DND-41 (cell line): ENCODE measurements at regions not wholly inside any gene's neighbourhood (a gene's known extent, or its start where the extent isn't known, plus 50 kb on each side); places are given as distances from the start of the nearest gene placed in this dataset.

Experiments used
- ATAC-seq: fragments of 200-7000 bp; cut with Tn5 transposase; 3 replicates; pipeline ENCODE4 v1.9.1; 2021; ENCODE audit warnings: low read depth; ENCODE audit not compliant: insufficient read depth
- DNase-seq: peaks from one replicate; pipeline ENCODE4 v3.0.0-alpha.2; 2020
- H2AFZ ChIP-seq: 2 replicates; pipeline ENCODE4 v1.6.0; 2012; ENCODE audit warnings: low read depth, low read length
- H3K27ac ChIP-seq: 2 replicates; pipeline ENCODE4 v1.5.1; 2012; ENCODE audit warnings: low read length, inconsistent platforms
- H3K27me3 ChIP-seq: fragments of 200-600 bp; sonication (generic); 2 replicates; pipeline ENCODE4 v1.6.0; 2012; ENCODE audit warnings: low read length, mild to moderate bottlenecking, inconsistent platforms; ENCODE audit not compliant: insufficient read depth, poor library complexity
- H3K36me3 ChIP-seq: 2 replicates; pipeline ENCODE4 v1.5.1; 2012; ENCODE audit warnings: low read length, inconsistent platforms; ENCODE audit not compliant: insufficient read depth
- H3K4me1 ChIP-seq: 2 replicates; pipeline ENCODE4 v1.5.1; 2012; ENCODE audit warnings: mild to moderate bottlenecking, low read length; ENCODE audit not compliant: insufficient read depth
- H3K4me2 ChIP-seq: 2 replicates; pipeline ENCODE4 v1.6.0; 2012; ENCODE audit warnings: mild to moderate bottlenecking, moderate library complexity, low read length, inconsistent platforms; ENCODE audit not compliant: insufficient read depth
- H3K4me3 ChIP-seq, 2 experiments: fragments of 200-600 bp in 1 of 2; shearing (Covaris generic) in 1 of 2; 2 replicates each; pipeline ENCODE4 v1.5.1; 2012 to 2016; ENCODE audit warnings: inconsistent platforms in 2 of 2, low read length in 2 of 2, mild to moderate bottlenecking in 2 of 2, low read depth in 1 of 2, moderate library complexity in 1 of 2
- H3K79me2 ChIP-seq: 2 replicates; pipeline ENCODE4 v1.6.0; 2012; ENCODE audit warnings: low read length, inconsistent platforms; ENCODE audit not compliant: insufficient read depth
- H3K9ac ChIP-seq: 2 replicates; pipeline ENCODE4 v1.6.0; 2012; ENCODE audit warnings: low read depth, mild to moderate bottlenecking, inconsistent platforms, low read length, moderate library complexity
- H3K9me3 ChIP-seq: 2 replicates; pipeline ENCODE4 v1.5.1; 2012; ENCODE audit warnings: low read length, moderate library complexity, mild to moderate bottlenecking, inconsistent platforms; ENCODE audit not compliant: insufficient read depth, severe bottlenecking
- H4K20me1 ChIP-seq: 2 replicates; pipeline ENCODE4 v1.6.0; 2012; ENCODE audit warnings: low read length; ENCODE audit not compliant: insufficient read depth
- CTCF ChIP-seq: IDR thresholded peaks from 2 replicates; pipeline ENCODE4 v1.5.1; 2012; ENCODE audit warnings: borderline replicate concordance, low read length, moderate library complexity, mild to moderate bottlenecking; ENCODE audit not compliant: poor library complexity, severe bottlenecking; ENCODE audit errors: extremely low read depth
- EZH2 ChIP-seq: IDR thresholded peaks from 3 replicates; pipeline ENCODE4 v1.6.1; 2012; ENCODE audit warnings: borderline replicate concordance, low read depth, mild to moderate bottlenecking, moderate library complexity, low read length, inconsistent platforms; ENCODE audit not compliant: severe bottlenecking

DNA sequence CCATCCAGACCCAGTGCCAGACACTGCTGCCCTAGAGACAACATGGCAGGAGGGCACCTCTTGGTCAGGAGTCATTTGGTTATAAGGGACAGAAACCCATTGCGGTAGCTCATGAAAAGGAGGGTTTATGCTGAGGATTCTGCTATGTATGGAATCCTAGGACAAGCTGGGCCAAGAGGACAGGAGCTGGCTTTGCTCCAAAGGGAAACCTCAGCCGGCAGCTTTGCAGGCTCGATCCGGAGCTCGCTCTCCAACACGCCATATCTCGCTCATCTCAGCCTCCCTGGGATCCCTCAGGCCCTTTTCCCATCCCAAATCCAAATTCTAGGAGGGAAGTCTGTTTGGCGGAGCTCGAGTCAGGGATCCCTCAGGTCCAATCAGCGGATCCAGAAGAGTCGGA is 345.7 kb downstream of the GLRX3 start:
- no peaks in the 10 kb centered on the region for H3K36me3 ChIP-seq
- no peak for ATAC-seq
- no peaks in the 10 kb centered on the region for H3K4me1 ChIP-seq

GRCh38 chr10:130483691-130484467 is 347.7 kb downstream of the GLRX3 start:
- Histone ChIP-seq H3K27ac (no peak overlapping the region), H2AFZ (no peak overlapping the region), H3K27me3 (no peaks in the 10 kb centered on the region), H3K9me3 (no peaks in the 10 kb centered on the region), H3K36me3 (no peaks in the 10 kb centered on the region), H3K4me2 (no peak overlapping the region), H3K4me1 (no peaks in the 10 kb centered on the region), H4K20me1 (no peaks in the 10 kb centered on the region), H3K4me3 (no peak overlapping the region), H3K79me2 (no peaks in the 10 kb centered on the region), H3K9ac (no peak overlapping the region)
- TF ChIP-seq CTCF (no peak), EZH2 (no peak)
- ATAC-seq (no peak), DNase-seq (no peak)

More for the DNA sequence above, 345.7 kb downstream of the GLRX3 start:
- H3K4me2 ChIP-seq, result no peak overlapping the region
- H3K4me3 ChIP-seq, result no peak overlapping the region
- H3K9me3 ChIP-seq, result no peaks in the 10 kb centered on the region
- H4K20me1 ChIP-seq, result no peaks in the 10 kb centered on the region
- no peak overlapping the region for H3K9ac ChIP-seq
- no peaks in the 10 kb centered on the region for H3K27me3 ChIP-seq
- no peak for TF ChIP-seq CTCF
- TF ChIP-seq EZH2, result no peak
- no peak overlapping the region for H3K27ac ChIP-seq
- H2AFZ ChIP-seq, result no peak overlapping the region
- H3K79me2 ChIP-seq, result no peaks in the 10 kb centered on the region
- DNase-seq, result no peak

DNA sequence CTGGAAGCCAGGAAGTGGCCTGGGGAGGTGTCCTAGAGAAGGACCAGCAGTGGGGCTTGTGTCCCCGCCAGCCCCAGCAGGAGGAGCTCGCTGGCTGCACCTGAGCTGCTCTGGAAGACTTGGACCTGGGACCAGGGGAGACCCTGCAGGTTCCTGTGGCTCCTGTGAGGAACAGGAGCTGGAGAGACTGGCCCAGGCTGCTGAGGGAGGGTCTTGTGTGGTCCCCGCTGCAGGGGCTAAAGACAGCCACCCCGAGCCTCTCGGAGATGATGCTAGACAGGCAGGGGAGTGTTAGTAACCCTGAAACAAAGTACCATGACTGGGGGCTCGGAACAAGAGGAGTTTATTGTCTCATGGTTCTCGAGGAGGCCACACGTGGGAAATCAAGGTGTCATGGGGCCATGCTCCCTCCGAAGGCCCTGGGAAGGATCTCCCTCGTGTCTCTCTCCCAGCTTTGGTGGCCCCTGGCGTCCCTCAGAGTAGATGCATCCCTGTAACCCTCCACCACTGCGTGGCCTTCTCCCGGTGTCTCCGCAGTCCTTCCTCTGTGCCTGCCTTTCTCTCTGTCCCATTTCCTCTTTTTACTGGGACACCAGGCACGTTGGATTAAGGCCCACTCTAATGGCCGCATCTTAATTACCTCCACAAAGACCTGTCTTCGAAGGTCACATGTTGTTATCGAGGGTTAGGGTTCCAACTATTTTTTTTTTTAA is 348.4 kb downstream of the GLRX3 start:
- Histone ChIP-seq H2AFZ (no peak overlapping the region), H4K20me1 (no peaks in the 10 kb centered on the region), H3K9me3 (no peaks in the 10 kb centered on the region), H3K4me3 (no peak overlapping the region), H3K4me2 (no peak overlapping the region), H3K9ac (no peak overlapping the region), H3K79me2 (no peaks in the 10 kb centered on the region), H3K27me3 (no peaks in the 10 kb centered on the region), H3K4me1 (no peaks in the 10 kb centered on the region), H3K36me3 (no peaks in the 10 kb centered on the region), H3K27ac (no peak overlapping the region)
- no peak for DNase-seq
- ATAC-seq, result no peak
- no peak for TF ChIP-seq CTCF
